SK-N-SH treated with all-trans-retinoic acid at 6 μM for 48 hours (cell line): ENCODE measurements at regions not wholly inside any gene's neighbourhood (a gene's known extent, or its start where the extent isn't known, plus 50 kb on each side); places are given as distances from the start of the nearest gene placed in this dataset.

Experiments used
- ATAC-seq: fragments of 200-7000 bp; cut with Tn5 transposase; 3 replicates; pipeline ENCODE4 v1.9.1; 2020; ENCODE audit warnings: mild to moderate bottlenecking, moderate library complexity
- ARNTL ChIP-seq: fragments of 450-650 bp; formaldehyde crosslinking; IDR thresholded peaks from 2 replicates; pipeline ENCODE4 v1.5.0; 2020; ENCODE audit warnings: low read depth, mild to moderate bottlenecking, moderate library complexity, borderline replicate concordance
- BACH2 ChIP-seq: fragments of 250-450 bp; sonication (Bioruptor Pico); IDR thresholded peaks from 2 replicates; pipeline ENCODE4 v1.9.0; 2021; ENCODE audit warnings: mild to moderate bottlenecking, borderline replicate concordance
- CSDC2 ChIP-seq: fragments of 250-450 bp; sonication (Bioruptor Pico); IDR thresholded peaks from 2 replicates; pipeline ENCODE4 v1.5.0; 2020; ENCODE audit warnings: mild to moderate bottlenecking, moderate library complexity
- ESRRG ChIP-seq: fragments of 250-450 bp; sonication (Bioruptor Pico); IDR thresholded peaks from 2 replicates; pipeline ENCODE4 v1.6.1; 2021; ENCODE audit warnings: mild to moderate bottlenecking
- GLIS3 ChIP-seq: fragments of 250-450 bp; sonication (Bioruptor Pico); IDR thresholded peaks from 2 replicates; pipeline ENCODE4 v1.5.0; 2020; ENCODE audit warnings: mild to moderate bottlenecking, moderate library complexity
- ISL1 ChIP-seq: fragments of 250-450 bp; sonication (Bioruptor Pico); IDR thresholded peaks from 2 replicates; pipeline ENCODE4 v2.1.2; 2022; ENCODE audit warnings: mild to moderate bottlenecking, moderate library complexity
- POU6F1 ChIP-seq: fragments of 250-450 bp; sonication (Bioruptor Pico); IDR thresholded peaks from 2 replicates; pipeline ENCODE4 v1.8.0; 2021; ENCODE audit warnings: low read depth, mild to moderate bottlenecking, moderate library complexity, borderline replicate concordance
- PPARA ChIP-seq: fragments of 250-450 bp; sonication (Bioruptor Pico); IDR thresholded peaks from 2 replicates; pipeline ENCODE4 v1.5.0; 2020; ENCODE audit warnings: mild to moderate bottlenecking, borderline replicate concordance
- RARB ChIP-seq: fragments of 250-450 bp; sonication (Bioruptor Pico); IDR thresholded peaks from 2 replicates; pipeline ENCODE4 v1.8.0; 2021; ENCODE audit warnings: mild to moderate bottlenecking, moderate library complexity
- SNAI2 ChIP-seq: fragments of 250-450 bp; sonication (Bioruptor Pico); IDR thresholded peaks from 2 replicates; pipeline ENCODE4 v1.5.0; 2020; ENCODE audit warnings: mild to moderate bottlenecking, moderate library complexity
- TCF4 ChIP-seq: fragments of 250-450 bp; sonication (Bioruptor Pico); IDR thresholded peaks from 2 replicates; pipeline ENCODE4 v1.8.0; 2021; ENCODE audit warnings: mild to moderate bottlenecking, moderate library complexity, borderline replicate concordance
- TOX ChIP-seq: fragments of 250-450 bp; sonication (Bioruptor Pico); IDR thresholded peaks from 2 replicates; pipeline ENCODE4 v1.8.0; 2021; ENCODE audit warnings: mild to moderate bottlenecking, moderate library complexity, borderline replicate concordance
- ZC3H10 ChIP-seq: fragments of 250-450 bp; sonication (Bioruptor Pico); IDR thresholded peaks from 2 replicates; pipeline ENCODE4 v1.5.1; 2021; ENCODE audit warnings: mild to moderate bottlenecking, moderate library complexity
- ZFP3 ChIP-seq: fragments of 250-450 bp; sonication (Bioruptor Pico); IDR thresholded peaks from 2 replicates; pipeline ENCODE4 v1.5.0; 2020; ENCODE audit warnings: mild to moderate bottlenecking, moderate library complexity
- ZFP30 ChIP-seq: fragments of 450-650 bp; formaldehyde crosslinking; IDR thresholded peaks from 2 replicates; pipeline ENCODE4 v1.5.0; 2022; ENCODE audit warnings: mild to moderate bottlenecking, moderate library complexity
- ZNF565 ChIP-seq: fragments of 450-650 bp; formaldehyde crosslinking; conservative IDR thresholded peaks from 2 replicates; pipeline ENCODE4 v1.5.0; 2020; ENCODE audit warnings: low read depth, mild to moderate bottlenecking, moderate library complexity
- ZNF70 ChIP-seq: fragments of 450-650 bp; formaldehyde crosslinking; IDR thresholded peaks from 2 replicates; pipeline ENCODE4 v1.5.0; 2020; ENCODE audit warnings: mild to moderate bottlenecking, moderate library complexity
- ZNF8 ChIP-seq: fragments of 450-650 bp; formaldehyde crosslinking; IDR thresholded peaks from 2 replicates; pipeline ENCODE4 v1.5.0; 2020; ENCODE audit warnings: mild to moderate bottlenecking, moderate library complexity
- TF ChIP-seq, protein P1 (sequence below): fragments of 250-450 bp; sonication (Bioruptor Pico); IDR thresholded peaks from 2 replicates; pipeline ENCODE4 v1.8.0; 2020; ENCODE audit warnings: mild to moderate bottlenecking, moderate library complexity, borderline replicate concordance
- TF ChIP-seq, protein P2 (sequence below): fragments of 250-450 bp; sonication (Bioruptor Pico); IDR thresholded peaks from 2 replicates; pipeline ENCODE4 v1.5.1; 2021; ENCODE audit warnings: mild to moderate bottlenecking, moderate library complexity
- TF ChIP-seq, protein P3 (sequence below): fragments of 250-450 bp; sonication (Bioruptor Pico); IDR thresholded peaks from 2 replicates; pipeline ENCODE4 v1.5.0; 2020; ENCODE audit warnings: mild to moderate bottlenecking, moderate library complexity

DNA sequence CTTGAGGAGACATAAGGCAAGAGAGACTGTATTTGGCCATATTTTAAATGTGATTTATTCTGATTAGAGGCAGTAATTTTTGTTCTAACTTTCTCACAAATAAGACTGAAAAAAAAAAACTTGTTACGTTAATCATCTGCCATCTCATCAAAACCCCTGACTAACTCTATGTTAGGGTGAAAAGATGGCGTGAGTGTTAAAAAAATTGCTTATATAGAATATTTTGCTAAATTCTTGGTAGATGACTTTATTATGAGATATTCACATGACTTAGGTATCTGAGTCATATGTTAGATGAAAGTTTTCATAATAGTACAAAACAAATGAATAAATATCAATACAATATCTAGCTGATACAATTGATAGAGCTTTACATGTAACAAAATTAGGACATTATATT lies 1508.7 kb upstream of the TMEFF2 start (continued):
- TF ChIP-seq, protein P1, sequence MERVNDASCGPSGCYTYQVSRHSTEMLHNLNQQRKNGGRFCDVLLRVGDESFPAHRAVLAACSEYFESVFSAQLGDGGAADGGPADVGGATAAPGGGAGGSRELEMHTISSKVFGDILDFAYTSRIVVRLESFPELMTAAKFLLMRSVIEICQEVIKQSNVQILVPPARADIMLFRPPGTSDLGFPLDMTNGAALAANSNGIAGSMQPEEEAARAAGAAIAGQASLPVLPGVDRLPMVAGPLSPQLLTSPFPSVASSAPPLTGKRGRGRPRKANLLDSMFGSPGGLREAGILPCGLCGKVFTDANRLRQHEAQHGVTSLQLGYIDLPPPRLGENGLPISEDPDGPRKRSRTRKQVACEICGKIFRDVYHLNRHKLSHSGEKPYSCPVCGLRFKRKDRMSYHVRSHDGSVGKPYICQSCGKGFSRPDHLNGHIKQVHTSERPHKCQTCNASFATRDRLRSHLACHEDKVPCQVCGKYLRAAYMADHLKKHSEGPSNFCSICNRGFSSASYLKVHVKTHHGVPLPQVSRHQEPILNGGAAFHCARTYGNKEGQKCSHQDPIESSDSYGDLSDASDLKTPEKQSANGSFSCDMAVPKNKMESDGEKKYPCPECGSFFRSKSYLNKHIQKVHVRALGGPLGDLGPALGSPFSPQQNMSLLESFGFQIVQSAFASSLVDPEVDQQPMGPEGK (CRISPR knock-in tag): no peak
- TF ChIP-seq CSDC2 (no peak), SNAI2 (CRISPR knock-in tag) (no peak), ZC3H10 (CRISPR knock-in tag) (no peak), ZFP30 (no peak), BACH2 (CRISPR knock-in tag) (no peak), GLIS3 (CRISPR knock-in tag) (no peak), ARNTL (CRISPR knock-in tag) (no peak), ZNF8 (no peak)
- TF ChIP-seq, protein P2, sequence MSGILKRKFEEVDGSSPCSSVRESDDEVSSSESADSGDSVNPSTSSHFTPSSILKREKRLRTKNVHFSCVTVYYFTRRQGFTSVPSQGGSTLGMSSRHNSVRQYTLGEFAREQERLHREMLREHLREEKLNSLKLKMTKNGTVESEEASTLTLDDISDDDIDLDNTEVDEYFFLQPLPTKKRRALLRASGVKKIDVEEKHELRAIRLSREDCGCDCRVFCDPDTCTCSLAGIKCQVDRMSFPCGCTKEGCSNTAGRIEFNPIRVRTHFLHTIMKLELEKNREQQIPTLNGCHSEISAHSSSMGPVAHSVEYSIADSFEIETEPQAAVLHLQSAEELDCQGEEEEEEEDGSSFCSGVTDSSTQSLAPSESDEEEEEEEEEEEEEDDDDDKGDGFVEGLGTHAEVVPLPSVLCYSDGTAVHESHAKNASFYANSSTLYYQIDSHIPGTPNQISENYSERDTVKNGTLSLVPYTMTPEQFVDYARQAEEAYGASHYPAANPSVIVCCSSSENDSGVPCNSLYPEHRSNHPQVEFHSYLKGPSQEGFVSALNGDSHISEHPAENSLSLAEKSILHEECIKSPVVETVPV (CRISPR knock-in tag): no peak
- TF ChIP-seq, all 23 proteins: peak for 0

DNA sequence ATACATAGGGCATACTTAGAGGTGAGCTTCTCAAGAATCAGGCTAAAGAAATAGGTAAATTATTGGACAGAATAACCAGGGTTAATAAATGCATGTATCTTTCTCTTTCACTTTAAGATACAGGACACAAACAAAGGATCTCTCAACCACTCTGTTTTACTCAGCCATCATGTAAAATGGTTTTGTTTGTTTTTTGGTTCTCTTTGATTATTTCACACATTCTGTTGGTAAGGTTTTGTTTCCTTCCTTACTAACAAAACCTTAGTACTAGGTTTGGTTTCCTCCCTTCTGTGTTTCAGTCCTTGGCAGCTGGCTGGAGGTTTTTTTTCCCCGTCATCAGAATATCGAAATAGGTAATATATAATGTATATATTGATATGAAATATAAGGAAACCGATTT lies 1506.8 kb upstream of the TMEFF2 start:
- no peak for ATAC-seq
- TF ChIP-seq BACH2 (CRISPR knock-in tag) (no peak), TOX (CRISPR knock-in tag) (no peak), ISL1 (CRISPR knock-in tag) (no peak), ZNF565 (CRISPR knock-in tag) (no peak), ZC3H10 (CRISPR knock-in tag) (no peak), ARNTL (CRISPR knock-in tag) (no peak), PPARA (CRISPR knock-in tag) (no peak), TCF4 (no peak), POU6F1 (CRISPR knock-in tag) (no peak), ZNF8 (no peak)

DNA sequence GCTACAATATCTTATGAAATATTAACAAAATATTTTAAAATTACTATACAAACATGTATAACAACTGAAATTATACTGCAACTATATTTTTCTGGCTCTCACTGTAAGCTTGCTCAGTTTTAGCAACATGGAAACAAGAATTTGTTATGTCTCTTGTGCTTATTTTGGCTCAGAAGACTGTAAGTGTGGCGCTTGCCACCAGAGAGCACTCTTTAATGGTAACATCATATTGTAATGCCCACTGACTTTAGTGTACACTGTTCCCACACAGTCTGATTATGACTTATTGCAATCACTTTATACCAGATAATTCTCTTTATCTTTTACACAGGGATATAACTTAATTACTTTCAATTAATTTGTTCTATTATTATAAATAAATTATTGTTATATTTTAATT lies 1500.6 kb upstream of the TMEFF2 start:
- TF ChIP-seq SNAI2 (CRISPR knock-in tag) (no peak), ZNF8 (no peak), ZNF70 (no peak), ARNTL (CRISPR knock-in tag) (no peak), ZNF565 (CRISPR knock-in tag) (no peak)
- ATAC-seq: peak; percentile 97

DNA sequence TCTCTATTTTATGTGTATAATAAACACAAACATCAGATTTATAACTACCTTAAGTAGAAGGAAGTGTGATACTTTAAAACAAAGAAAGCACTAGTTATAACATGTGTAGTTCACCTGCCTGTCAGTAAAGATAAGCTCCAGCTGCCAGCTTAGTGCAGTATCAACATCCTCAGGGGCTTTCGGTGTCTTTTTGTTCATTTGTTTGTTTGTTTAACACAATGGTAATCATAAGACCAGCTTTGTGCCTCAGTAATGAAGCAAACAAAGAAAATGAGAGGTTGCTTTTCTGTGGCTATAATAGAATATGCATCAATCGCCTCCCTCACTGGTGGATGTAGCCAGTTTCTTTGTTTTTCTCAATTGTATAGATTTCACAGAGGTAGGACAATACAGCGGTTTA lies 1499.0 kb upstream of the TMEFF2 start:
- no peak for ATAC-seq

More for the DNA sequence above, 1499.0 kb upstream of the TMEFF2 start:
- TF ChIP-seq TCF4: no peak
- TF ChIP-seq ZFP3 (CRISPR knock-in tag): no peak
- no peak for TF ChIP-seq PPARA (CRISPR knock-in tag)
- no peak for TF ChIP-seq ISL1 (CRISPR knock-in tag)
- no peak for TF ChIP-seq TOX (CRISPR knock-in tag)
- no peak for TF ChIP-seq RARB
- TF ChIP-seq, protein P1 (CRISPR knock-in tag): no peak
- no peak for TF ChIP-seq ZC3H10 (CRISPR knock-in tag)
- no peak for TF ChIP-seq GLIS3 (CRISPR knock-in tag)
- TF ChIP-seq, protein P3, sequence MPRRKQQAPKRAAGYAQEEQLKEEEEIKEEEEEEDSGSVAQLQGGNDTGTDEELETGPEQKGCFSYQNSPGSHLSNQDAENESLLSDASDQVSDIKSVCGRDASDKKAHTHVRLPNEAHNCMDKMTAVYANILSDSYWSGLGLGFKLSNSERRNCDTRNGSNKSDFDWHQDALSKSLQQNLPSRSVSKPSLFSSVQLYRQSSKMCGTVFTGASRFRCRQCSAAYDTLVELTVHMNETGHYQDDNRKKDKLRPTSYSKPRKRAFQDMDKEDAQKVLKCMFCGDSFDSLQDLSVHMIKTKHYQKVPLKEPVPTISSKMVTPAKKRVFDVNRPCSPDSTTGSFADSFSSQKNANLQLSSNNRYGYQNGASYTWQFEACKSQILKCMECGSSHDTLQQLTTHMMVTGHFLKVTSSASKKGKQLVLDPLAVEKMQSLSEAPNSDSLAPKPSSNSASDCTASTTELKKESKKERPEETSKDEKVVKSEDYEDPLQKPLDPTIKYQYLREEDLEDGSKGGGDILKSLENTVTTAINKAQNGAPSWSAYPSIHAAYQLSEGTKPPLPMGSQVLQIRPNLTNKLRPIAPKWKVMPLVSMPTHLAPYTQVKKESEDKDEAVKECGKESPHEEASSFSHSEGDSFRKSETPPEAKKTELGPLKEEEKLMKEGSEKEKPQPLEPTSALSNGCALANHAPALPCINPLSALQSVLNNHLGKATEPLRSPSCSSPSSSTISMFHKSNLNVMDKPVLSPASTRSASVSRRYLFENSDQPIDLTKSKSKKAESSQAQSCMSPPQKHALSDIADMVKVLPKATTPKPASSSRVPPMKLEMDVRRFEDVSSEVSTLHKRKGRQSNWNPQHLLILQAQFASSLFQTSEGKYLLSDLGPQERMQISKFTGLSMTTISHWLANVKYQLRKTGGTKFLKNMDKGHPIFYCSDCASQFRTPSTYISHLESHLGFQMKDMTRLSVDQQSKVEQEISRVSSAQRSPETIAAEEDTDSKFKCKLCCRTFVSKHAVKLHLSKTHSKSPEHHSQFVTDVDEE (CRISPR knock-in tag): no peak
- no peak for TF ChIP-seq ESRRG (CRISPR knock-in tag)
